Muscle of leg (tissue), 3 donors: ENCODE measurements at regions not wholly inside any gene's neighbourhood (a gene's known extent, or its start where the extent isn't known, plus 50 kb on each side); places are given as distances from the start of the nearest gene placed in this dataset.

ENCODE experiments used
- DNase-seq: peaks from one replicate; pipeline ENCODE4 v3.0.0; 2013
- H3K27ac ChIP-seq: one replicate; pipeline ENCODE4 v1.5.1; 2013; ENCODE audit warnings: mild to moderate bottlenecking, low read length, control low read depth
- H3K27me3 ChIP-seq: one replicate; pipeline ENCODE4 v1.6.1; 2013; ENCODE audit warnings: low read length; ENCODE audit not compliant: control insufficient read depth, insufficient read depth
- H3K36me3 ChIP-seq: one replicate; pipeline ENCODE4 v1.6.1; 2013; ENCODE audit warnings: low read length; ENCODE audit not compliant: control insufficient read depth, insufficient read depth
- H3K4me1 ChIP-seq: one replicate; pipeline ENCODE4 v1.6.1; 2013; ENCODE audit warnings: low read length; ENCODE audit not compliant: control insufficient read depth, insufficient read depth
- H3K4me3 ChIP-seq: one replicate; pipeline ENCODE4 v1.5.1; 2013; ENCODE audit warnings: low read length, control low read depth
- H3K9me3 ChIP-seq: replicated peaks from 2 replicates; pipeline ENCODE4 v1.6.1; 2013; ENCODE audit warnings: low read depth, low read length; ENCODE audit not compliant: control insufficient read depth
- WGBS: methylation state at CpG from one replicate; pipeline ENCODE4 v1.1.5; 2013; ENCODE audit warnings: missing lambda C conversion rate; ENCODE audit not compliant: insufficient coverage; 5-methylcytosine and 5-hydroxymethylcytosine counted together

GRCh38 chr6:40313582-40313981 is 273.6 kb downstream of the LRFN2 start:
- H3K27ac ChIP-seq: no peak overlapping the region

DNA sequence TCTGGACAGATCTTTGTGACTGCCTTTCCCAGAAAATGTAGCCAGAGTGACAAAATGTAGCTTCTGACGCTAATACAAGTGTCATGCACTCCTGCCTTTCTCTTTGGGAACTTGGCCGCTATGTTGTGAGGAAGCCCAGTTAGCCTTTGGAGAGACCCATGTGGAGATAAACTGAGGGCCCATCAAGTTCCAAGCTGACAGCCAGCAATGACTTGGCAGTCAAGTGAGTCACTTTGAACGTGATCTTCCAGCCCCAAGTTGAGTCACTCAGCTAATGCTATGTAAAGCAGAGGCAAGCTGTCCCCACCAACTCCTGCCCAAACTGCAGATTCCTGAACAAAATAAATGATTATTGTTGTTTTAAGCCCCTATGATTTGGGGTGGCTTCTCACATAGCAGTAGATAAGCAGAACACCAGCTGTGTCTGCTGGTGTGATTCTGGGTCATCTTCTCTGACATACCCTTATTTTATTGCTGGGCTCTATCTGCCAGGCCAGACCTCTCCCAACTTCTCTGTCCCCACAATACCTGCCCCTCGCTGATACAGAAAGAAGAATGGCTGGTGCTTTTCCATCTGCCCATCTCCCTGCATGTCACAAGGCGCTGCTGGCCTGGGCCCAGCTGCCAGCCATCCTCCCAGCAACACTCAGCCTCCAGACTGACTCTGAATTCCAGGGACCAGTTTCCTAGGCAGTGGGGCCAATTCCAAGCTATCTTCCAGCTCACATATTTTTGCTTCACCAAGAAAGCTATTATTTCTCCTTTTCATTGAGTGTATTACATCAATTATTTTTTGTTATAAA is 274.8 kb downstream of the LRFN2 start:
- 75% methylated on average over 5 of the region's 5 CpGs for WGBS
- peaks cover 25% of the 10 kb centered on the region for H3K4me1 ChIP-seq
- H3K9me3 ChIP-seq: no peaks in the 10 kb centered on the region
- no peak overlapping the region for H3K4me3 ChIP-seq
- H3K27ac ChIP-seq: no peak overlapping the region
- no peak for DNase-seq
- H3K36me3 ChIP-seq: no peaks in the 10 kb centered on the region
- H3K27me3 ChIP-seq: peaks cover 9% of the 10 kb centered on the region

More at GRCh38 chr6:40313582-40313981, 273.6 kb downstream of the LRFN2 start:
- peaks cover 22% of the 10 kb centered on the region for H3K4me1 ChIP-seq
- H3K9me3 ChIP-seq: no peaks in the 10 kb centered on the region
- H3K27me3 ChIP-seq: peaks cover under 1% of the 10 kb centered on the region
- H3K36me3 ChIP-seq: no peaks in the 10 kb centered on the region
- no peak overlapping the region for H3K4me3 ChIP-seq
- no peak for DNase-seq

DNA sequence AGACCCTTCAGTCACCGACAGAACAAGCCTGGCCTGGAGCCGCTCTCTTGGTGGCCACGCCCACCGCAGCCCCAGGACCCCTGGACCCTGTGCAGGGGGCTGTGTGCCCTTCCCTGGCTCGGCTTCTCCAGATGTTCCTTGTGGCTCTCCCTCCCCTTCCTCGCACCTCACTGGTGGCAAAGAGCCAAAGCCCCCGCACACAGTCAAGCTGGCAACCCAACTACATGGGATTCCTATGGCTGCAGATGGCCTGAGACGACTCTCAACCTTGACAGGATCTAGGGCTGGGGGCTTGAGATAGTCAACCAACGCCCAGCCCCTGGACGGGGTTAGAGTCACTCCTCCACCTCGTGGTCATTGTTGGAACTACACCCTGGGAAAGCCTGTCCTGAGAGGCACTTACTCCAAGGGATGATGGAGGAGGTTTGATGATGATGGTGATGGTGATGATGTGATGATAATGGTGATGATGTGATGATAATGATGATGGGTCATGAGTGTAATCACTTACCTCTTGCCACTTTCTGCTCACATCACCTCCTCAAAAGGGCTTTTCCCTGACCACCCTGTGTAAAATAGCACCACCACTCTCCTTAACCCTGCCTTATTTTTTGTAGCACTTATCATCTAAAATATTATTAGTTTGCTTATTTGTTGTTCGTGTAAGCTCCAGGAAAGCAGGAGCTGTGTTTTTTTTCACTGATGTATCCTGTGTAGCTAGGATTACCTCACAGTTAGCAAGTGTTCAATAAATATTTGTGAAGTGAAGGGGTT is 278.4 kb downstream of the LRFN2 start:
- H3K27me3 ChIP-seq: peaks cover 9% of the 10 kb centered on the region

GRCh38 chr6:40307712-40308111 is 279.5 kb downstream of the LRFN2 start:
- Histone ChIP-seq H3K27ac (no peak overlapping the region), H3K36me3 (no peaks in the 10 kb centered on the region), H3K27me3 (peaks cover 9% of the 10 kb centered on the region), H3K4me1 (peaks cover 9% of the 10 kb centered on the region), H3K9me3 (no peaks in the 10 kb centered on the region), H3K4me3 (no peak overlapping the region)
- 67% methylated on average over 1 of the region's 5 CpGs for WGBS
- no peak for DNase-seq

More for the DNA sequence above, 278.4 kb downstream of the LRFN2 start:
- H3K27ac ChIP-seq: no peak overlapping the region
- H3K9me3 ChIP-seq: no peaks in the 10 kb centered on the region
- peaks cover 9% of the 10 kb centered on the region for H3K4me1 ChIP-seq
- no peak overlapping the region for H3K4me3 ChIP-seq
- peak; percentile 57 for DNase-seq
- no peaks in the 10 kb centered on the region for H3K36me3 ChIP-seq
- WGBS: 12% methylated on average over 10 of the region's 12 CpGs

DNA sequence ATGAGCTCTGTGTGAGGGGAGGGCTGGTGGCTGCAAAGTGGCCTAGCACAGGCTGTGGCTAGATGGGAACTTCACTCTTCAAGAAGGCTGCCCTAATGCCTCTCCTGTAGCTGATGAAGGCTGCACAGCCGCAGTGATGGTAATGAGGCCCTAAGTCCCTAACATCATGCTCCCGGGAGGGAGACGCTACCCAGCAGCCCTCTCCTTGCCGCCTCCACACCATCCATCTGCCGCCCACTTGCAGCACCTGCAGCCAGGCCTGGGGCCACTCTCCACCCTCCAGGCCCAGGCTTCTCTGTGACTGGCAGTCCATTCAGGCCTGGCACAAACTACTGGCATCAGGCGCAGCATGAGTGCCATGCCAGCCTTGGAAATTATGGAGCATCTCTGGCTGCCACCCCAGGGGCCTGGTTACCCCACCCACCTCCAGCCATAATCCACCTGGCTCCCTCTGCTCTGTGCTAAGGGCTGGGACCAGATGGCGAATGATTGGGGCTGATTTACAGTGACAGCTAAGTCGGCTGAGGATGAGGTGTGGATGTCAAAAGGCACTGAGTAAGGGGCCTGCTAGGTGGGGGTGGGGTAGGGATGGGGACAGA is 284.2 kb downstream of the LRFN2 start:
- Histone ChIP-seq H3K4me1 (peaks cover 3% of the 10 kb centered on the region), H3K27me3 (peaks cover 3% of the 10 kb centered on the region)
- 63% methylated on average over 8 of the region's 8 CpGs for WGBS

DNA sequence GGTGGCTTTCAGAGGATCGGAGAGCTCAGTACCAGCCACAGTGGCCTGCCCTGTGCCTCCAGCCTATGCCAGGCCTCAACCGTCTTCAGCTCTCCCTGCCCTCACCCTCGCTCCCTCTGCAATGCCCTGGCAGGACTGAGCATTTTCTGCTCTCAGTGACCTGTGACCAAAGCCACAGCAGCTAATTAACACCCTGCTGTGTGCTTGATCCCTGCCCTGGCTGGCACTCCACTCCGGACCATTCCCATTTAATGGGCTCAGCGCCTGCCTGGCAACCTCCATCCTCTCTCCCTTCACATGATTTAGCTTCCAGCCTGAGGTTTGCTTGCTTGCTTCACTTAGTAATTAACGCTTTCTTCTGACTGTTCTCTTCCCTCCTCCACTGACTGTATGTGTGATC is 287.5 kb downstream of the LRFN2 start:
- H3K4me1 ChIP-seq: peaks cover 3% of the 10 kb centered on the region
- DNase-seq: no peak
- WGBS: 76% methylated on average over 5 of the region's 6 CpGs
- no peaks in the 10 kb centered on the region for H3K27me3 ChIP-seq
- no peak overlapping the region for H3K4me3 ChIP-seq
- H3K36me3 ChIP-seq: no peaks in the 10 kb centered on the region
- H3K9me3 ChIP-seq: no peaks in the 10 kb centered on the region
- H3K27ac ChIP-seq: no peak overlapping the region

More for the DNA sequence above, 284.2 kb downstream of the LRFN2 start:
- DNase-seq: no peak
- no peak overlapping the region for H3K4me3 ChIP-seq
- no peak overlapping the region for H3K27ac ChIP-seq
- H3K36me3 ChIP-seq: no peaks in the 10 kb centered on the region
- H3K9me3 ChIP-seq: no peaks in the 10 kb centered on the region

DNA sequence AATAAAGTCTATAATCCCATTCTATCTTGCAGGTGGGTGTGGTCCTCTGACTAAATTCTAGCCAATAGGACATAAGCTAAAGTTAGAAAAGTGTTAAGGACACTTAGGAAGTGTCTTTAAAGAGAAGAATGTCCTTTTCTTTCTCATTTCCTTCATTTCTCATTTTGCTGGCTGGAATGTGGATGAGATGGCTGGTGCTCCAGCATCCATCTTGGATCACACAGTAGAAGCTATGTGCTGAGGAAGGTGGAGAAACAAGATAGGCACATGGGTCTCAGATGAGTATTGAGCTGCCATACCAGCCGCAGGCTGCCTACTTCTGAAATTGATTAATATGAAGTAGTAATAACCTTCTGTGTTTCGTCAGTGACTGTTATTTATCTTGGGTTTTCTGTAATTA is 289.0 kb downstream of the LRFN2 start:
- H3K9me3 ChIP-seq: no peaks in the 10 kb centered on the region
- no peaks in the 10 kb centered on the region for H3K27me3 ChIP-seq
- H3K36me3 ChIP-seq: no peaks in the 10 kb centered on the region
- no peak for DNase-seq
- no peak overlapping the region for H3K27ac ChIP-seq
- peaks cover 3% of the 10 kb centered on the region for H3K4me1 ChIP-seq
- H3K4me3 ChIP-seq: no peak overlapping the region
- no CpG with 5 or more reads among the region's 2 CpGs for WGBS

DNA sequence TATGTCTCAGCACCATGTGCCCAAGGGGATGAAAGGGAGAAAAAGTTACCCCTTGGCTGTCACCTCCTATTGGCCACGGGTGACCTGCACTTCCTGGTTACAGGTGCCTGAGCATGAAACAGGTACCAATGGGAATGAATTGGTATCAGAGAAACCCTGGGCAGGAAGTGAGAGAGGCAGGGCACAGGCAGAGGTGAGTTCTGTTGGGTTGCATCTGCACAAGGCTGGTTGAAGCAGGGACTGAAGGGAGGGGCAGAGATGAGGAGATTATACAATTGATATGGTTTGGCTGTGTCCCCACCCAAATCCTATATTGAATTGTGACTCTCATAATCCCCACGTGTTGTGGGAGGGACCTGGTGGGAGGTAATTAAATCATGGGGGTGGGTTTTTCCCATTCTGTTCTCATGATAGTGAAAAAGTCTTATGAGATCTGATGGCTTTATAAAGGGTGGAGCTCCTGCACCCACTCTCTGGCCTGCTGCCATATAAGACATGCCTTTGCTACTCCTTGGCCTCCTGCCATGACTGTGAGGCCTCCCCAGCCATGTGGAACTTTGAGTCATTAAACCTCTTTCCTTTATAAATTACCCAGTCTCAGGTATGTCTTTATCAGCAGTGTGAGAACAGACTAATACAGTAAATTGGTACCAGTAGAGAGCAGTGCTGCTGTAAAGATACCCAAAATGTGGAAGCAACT is 291.8 kb downstream of the LRFN2 start:
- Histone ChIP-seq H3K27ac (no peak overlapping the region), H3K4me1 (peaks cover 3% of the 10 kb centered on the region), H3K27me3 (peaks cover 4% of the 10 kb centered on the region), H3K9me3 (no peaks in the 10 kb centered on the region), H3K4me3 (no peak overlapping the region), H3K36me3 (no peaks in the 10 kb centered on the region)
- DNase-seq: no peak
- WGBS: 100% methylated on average over 1 of the region's 2 CpGs

GRCh38 chr6:40293460-40294185 is 293.5 kb downstream of the LRFN2 start:
- peaks cover 4% of the 10 kb centered on the region for H3K27me3 ChIP-seq
- H3K4me3 ChIP-seq: no peak overlapping the region
- 38% methylated on average over 6 of the region's 10 CpGs for WGBS
- no peaks in the 10 kb centered on the region for H3K36me3 ChIP-seq
- no peak for DNase-seq
- no peaks in the 10 kb centered on the region for H3K9me3 ChIP-seq
- no peak overlapping the region for H3K27ac ChIP-seq
- H3K4me1 ChIP-seq: no peaks in the 10 kb centered on the region
